Heart left ventricle (tissue), 13 donors: ENCODE measurements at regions not wholly inside any gene's neighbourhood (a gene's known extent, or its start where the extent isn't known, plus 50 kb on each side); places are given as distances from the start of the nearest gene placed in this dataset.

Source experiments
- POLR2A ChIP-seq, 2 donors: fragments of 450-650 bp; IDR thresholded peaks; one replicate each; pipeline ENCODE4 v1.6.1; 2017; ENCODE audit warnings: antibody characterized with exemption in 2 of 2, mild to moderate bottlenecking in 2 of 2, moderate library complexity in 2 of 2
- TF ChIP-seq, protein P1 (sequence below), 12 donors: fragments of 200-600 bp; sonication (generic) in 4 of 12; IDR thresholded peaks; one replicate each; pipeline versions ENCODE4 v1.5.0 to v1.8.0; 2018 to 2022; ENCODE audit warnings: antibody characterized with exemption in 12 of 12, mild to moderate bottlenecking in 5 of 12
- donor health status: ischemic (EF 13 %, LVEDD 7.1; RV severe dilation, severe dysfunction).
- donor health status: DM: no; HTN: yes; CAD: no.
- donor health status: DM: no; HTN: no; CAD: no.
- donor health status: ischemic (EF 25% LVEDD 6.9; RV normal size, moderate dysfunction).
- donor health status: ischemic (EF 25% LVEDD 5.7; RV mildly dilated, moderate dysfunction).
- donor health status: ischemic (EF 35%, LVEDD 5.7; RV mildly dilated, moderate dysfunction).
- donor health status: nonischemic (EF 11% LVEDD 7.7; RV severe dilation, severe dysfunction).
- donor health status: DM: yes; HTN: yes; CAD: no.
- donor health status: PGD.
- donor health status: ischemic (EF 29% LVEDD 5.4; RV normal size, mild dysfunction).
- donor health status: nonischemic (EF 23%, LVEDD 6.1; RV moderate dilation, normal function).

DNA sequence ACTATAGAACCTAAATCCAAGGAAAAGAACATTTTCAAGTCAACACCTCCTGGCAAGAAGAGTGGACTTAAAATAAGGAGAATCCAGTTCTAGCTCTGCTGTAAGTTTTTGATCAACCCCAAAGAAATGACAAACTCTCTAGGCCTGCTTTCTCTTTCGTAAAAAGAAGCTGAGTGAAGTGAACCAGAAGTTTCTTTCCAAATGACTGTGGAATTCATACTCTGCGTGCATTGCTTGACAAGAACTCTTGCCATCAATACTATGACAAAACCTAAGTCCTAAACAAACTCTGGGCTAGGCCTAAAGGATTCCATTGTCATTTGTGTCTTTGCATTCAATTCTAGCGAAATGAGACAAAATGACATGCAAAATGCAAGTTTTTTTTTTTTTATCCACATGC is 187.5 kb upstream of the SOX9 start:
- TF ChIP-seq, protein P1, sequence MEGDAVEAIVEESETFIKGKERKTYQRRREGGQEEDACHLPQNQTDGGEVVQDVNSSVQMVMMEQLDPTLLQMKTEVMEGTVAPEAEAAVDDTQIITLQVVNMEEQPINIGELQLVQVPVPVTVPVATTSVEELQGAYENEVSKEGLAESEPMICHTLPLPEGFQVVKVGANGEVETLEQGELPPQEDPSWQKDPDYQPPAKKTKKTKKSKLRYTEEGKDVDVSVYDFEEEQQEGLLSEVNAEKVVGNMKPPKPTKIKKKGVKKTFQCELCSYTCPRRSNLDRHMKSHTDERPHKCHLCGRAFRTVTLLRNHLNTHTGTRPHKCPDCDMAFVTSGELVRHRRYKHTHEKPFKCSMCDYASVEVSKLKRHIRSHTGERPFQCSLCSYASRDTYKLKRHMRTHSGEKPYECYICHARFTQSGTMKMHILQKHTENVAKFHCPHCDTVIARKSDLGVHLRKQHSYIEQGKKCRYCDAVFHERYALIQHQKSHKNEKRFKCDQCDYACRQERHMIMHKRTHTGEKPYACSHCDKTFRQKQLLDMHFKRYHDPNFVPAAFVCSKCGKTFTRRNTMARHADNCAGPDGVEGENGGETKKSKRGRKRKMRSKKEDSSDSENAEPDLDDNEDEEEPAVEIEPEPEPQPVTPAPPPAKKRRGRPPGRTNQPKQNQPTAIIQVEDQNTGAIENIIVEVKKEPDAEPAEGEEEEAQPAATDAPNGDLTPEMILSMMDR (IDR thresholded peaks at IDR 0.05) = no peak
- no peak for TF ChIP-seq POLR2A (IDR thresholded peaks at IDR 0.05)
